H1 (cell line): ENCODE measurements at regions not wholly inside any gene's neighbourhood (a gene's known extent, or its start where the extent isn't known, plus 50 kb on each side); places are given as distances from the start of the nearest gene placed in this dataset.

Source experiments
- CTCF ChIP-seq, 3 experiments: IDR thresholded peaks; 1 replicate in 2 of 3; 2 replicates in 1 of 3; pipeline versions ENCODE4 v1.5.1 to v1.6.1; 2011; ENCODE audit warnings: low read length in 3 of 3, mild to moderate bottlenecking in 3 of 3, inconsistent platforms in 2 of 3, low read depth in 1 of 3, moderate library complexity in 1 of 3; ENCODE audit not compliant: insufficient read depth in 1 of 3; ENCODE audit errors: control extremely low read depth in 1 of 3
- KDM4A ChIP-seq: IDR thresholded peaks from one replicate; pipeline ENCODE4 v1.7.1; 2012; ENCODE audit warnings: low read depth, mild to moderate bottlenecking, moderate library complexity, low read length, inconsistent platforms; ENCODE audit not compliant: severe bottlenecking
- PHF8 ChIP-seq: fragments of 200-600 bp; sonication (generic); conservative IDR thresholded peaks from 2 replicates; pipeline ENCODE4 v1.7.1; 2012; ENCODE audit warnings: low read depth, mild to moderate bottlenecking, inconsistent platforms, low read length, moderate library complexity
- POLR2A ChIP-seq, 2 experiments: IDR thresholded peaks; 1 replicate in 1 of 2; 2 replicates in 1 of 2; pipeline ENCODE4 v1.6.1; 2011; ENCODE audit warnings: low read depth in 2 of 2, low read length in 2 of 2, mild to moderate bottlenecking in 2 of 2; ENCODE audit errors: control extremely low read depth in 1 of 2
- TF ChIP-seq, protein P1 (sequence below): IDR thresholded peaks from 2 replicates; pipeline ENCODE4 v1.6.1; 2012; ENCODE audit warnings: inconsistent platforms
- TF ChIP-seq, protein P2 (sequence below): IDR thresholded peaks from 2 replicates; pipeline ENCODE4 v1.6.1; 2012; ENCODE audit warnings: inconsistent platforms

DNA sequence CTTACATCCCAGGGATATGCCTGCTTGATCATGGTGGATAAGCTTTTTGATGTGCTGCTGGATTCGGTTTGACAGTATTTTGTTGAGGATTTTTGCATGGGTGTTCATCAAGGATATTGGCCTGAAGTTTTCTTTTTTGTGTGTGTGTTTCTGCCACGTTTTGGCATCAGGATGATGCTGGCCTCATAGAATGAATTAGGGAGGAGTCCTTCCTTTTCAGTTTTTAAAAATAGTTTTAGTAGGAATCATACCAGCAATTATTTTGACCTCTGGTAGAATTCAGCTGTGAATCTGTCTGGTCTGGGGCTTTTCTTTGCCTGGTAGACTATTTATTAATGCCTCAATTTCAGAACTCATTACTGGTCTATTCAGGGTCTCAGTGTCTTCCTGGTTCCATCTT, 362.4 kb downstream of the JRKL start:
- TF ChIP-seq, protein P1, sequence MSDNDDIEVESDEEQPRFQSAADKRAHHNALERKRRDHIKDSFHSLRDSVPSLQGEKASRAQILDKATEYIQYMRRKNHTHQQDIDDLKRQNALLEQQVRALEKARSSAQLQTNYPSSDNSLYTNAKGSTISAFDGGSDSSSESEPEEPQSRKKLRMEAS: no peak
- no peak for TF ChIP-seq POLR2A (IDR thresholded peaks at IDR 0.05; ENCODE audit: control extremely low read depth in 1 of 2, low read depth in 2 of 2, low read length in 2 of 2)
- TF ChIP-seq KDM4A: no peak
- TF ChIP-seq, protein P2, sequence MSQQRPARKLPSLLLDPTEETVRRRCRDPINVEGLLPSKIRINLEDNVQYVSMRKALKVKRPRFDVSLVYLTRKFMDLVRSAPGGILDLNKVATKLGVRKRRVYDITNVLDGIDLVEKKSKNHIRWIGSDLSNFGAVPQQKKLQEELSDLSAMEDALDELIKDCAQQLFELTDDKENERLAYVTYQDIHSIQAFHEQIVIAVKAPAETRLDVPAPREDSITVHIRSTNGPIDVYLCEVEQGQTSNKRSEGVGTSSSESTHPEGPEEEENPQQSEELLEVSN: no peak
- TF ChIP-seq PHF8: no peak
- no peak for TF ChIP-seq CTCF (IDR thresholded peaks at IDR 0.05; ENCODE audit: control extremely low read depth in 1 of 3, insufficient read depth in 1 of 3, low read depth in 1 of 3, low read length in 3 of 3)
